Natural killer cell (primary cell): ENCODE measurements at regions not wholly inside any gene's neighbourhood (a gene's known extent, or its start where the extent isn't known, plus 50 kb on each side); places are given as distances from the start of the nearest gene placed in this dataset.

ENCODE experiments used
- ATAC-seq, 3 donors: fragments of 150-1000 bp in 2 of 3; fragments of 200-7000 bp in 1 of 3; cut with Tn5 transposase; 1 replicate in 1 of 3; 2 replicates in 2 of 3; pipeline ENCODE4 v1.10.0; 2021; ENCODE audit warnings: mild to moderate bottlenecking in 2 of 3, moderate library complexity in 2 of 3
- DNase-seq, 2 donors: peaks; one replicate each; pipeline versions ENCODE4 v3.0.0 to v3.0.0-alpha.2; 2013 to 2021; ENCODE audit warnings: mixed read lengths in 1 of 2
- H3K27ac ChIP-seq: one replicate; pipeline ENCODE4 v1.5.1; 2013; ENCODE audit warnings: mild to moderate bottlenecking, low read length
- H3K27me3 ChIP-seq: one replicate; pipeline ENCODE4 v1.6.1; 2013; ENCODE audit warnings: low read length; ENCODE audit not compliant: control insufficient read depth, insufficient read depth
- H3K36me3 ChIP-seq: one replicate; pipeline ENCODE4 v1.6.1; 2013; ENCODE audit warnings: low read length; ENCODE audit not compliant: control insufficient read depth, insufficient read depth
- H3K4me1 ChIP-seq: one replicate; pipeline ENCODE4 v1.6.1; 2013; ENCODE audit warnings: low read length; ENCODE audit not compliant: control insufficient read depth, insufficient read depth
- H3K4me3 ChIP-seq: one replicate; pipeline ENCODE4 v1.5.1; 2013; ENCODE audit warnings: low read length
- H3K9me3 ChIP-seq: one replicate; pipeline ENCODE4 v1.6.1; 2013; ENCODE audit warnings: low read length; ENCODE audit not compliant: control insufficient read depth, insufficient read depth
- H3K27ac Mint-ChIP-seq, 2 donors: one replicate each; pipeline ENCODE4 v1.8.0; 2022; ENCODE audit warnings: mild to moderate bottlenecking in 2 of 2, mixed read lengths in 2 of 2, moderate library complexity in 1 of 2
- H3K27me3 Mint-ChIP-seq, 2 donors: one replicate each; pipeline ENCODE4 v1.8.0; 2022; ENCODE audit warnings: low read depth in 2 of 2, mixed read lengths in 2 of 2
- H3K36me3 Mint-ChIP-seq: one replicate; pipeline ENCODE4 v1.8.0; 2022; ENCODE audit warnings: mixed read lengths
- H3K4me1 Mint-ChIP-seq, 2 donors: one replicate each; pipeline ENCODE4 v1.8.0; 2022; ENCODE audit warnings: mixed read lengths in 2 of 2
- H3K4me3 Mint-ChIP-seq: one replicate; pipeline ENCODE4 v1.8.0; 2022; ENCODE audit warnings: mild to moderate bottlenecking, moderate library complexity, mixed read lengths
- H3K9me3 Mint-ChIP-seq, 2 donors: one replicate each; pipeline ENCODE4 v1.8.0; 2022; ENCODE audit warnings: mixed read lengths in 2 of 2
- WGBS: methylation state at CpG from one replicate; pipeline ENCODE4 v1.1.7; 2013; ENCODE audit warnings: missing lambda C conversion rate; ENCODE audit not compliant: insufficient coverage; 5-methylcytosine and 5-hydroxymethylcytosine counted together
- intact Hi-C: fragments of 100-400 bp; cut with micrococcal nuclease; formaldehyde crosslinking; loops from one replicate; pipeline ENCODE4 v1.14.2; 2022
- TF ChIP-seq, protein P1 (sequence below): fragments of 200-600 bp; IDR thresholded peaks from one replicate; pipeline ENCODE4 v1.8.0; 2022; ENCODE audit warnings: antibody characterized with exemption

DNA sequence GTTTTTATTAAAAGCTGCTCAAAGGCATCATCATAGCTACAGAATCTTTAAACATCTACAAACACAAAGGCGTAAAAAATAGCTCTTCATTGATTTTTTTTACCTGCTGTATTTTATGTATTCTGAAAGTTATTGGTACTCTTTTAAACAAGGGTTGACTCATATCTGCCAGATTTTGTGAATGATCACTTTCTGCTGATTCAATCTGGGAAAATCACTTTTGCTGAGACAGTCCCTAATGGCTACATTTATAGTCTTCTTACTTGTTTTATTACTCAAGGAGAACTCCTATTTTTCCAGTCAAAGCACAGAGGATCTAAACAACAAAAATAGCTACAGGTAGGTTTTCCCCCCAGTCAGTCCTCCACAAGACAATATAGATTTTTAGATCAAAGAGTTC is 739.0 kb downstream of the CBLN4 start:
- H3K9me3 ChIP-seq = no peaks in the 10 kb centered on the region
- H3K27ac Mint-ChIP-seq = no peak overlapping the region
- no CpG with 5 or more reads among the region's 1 CpG for WGBS
- TF ChIP-seq, protein P1, sequence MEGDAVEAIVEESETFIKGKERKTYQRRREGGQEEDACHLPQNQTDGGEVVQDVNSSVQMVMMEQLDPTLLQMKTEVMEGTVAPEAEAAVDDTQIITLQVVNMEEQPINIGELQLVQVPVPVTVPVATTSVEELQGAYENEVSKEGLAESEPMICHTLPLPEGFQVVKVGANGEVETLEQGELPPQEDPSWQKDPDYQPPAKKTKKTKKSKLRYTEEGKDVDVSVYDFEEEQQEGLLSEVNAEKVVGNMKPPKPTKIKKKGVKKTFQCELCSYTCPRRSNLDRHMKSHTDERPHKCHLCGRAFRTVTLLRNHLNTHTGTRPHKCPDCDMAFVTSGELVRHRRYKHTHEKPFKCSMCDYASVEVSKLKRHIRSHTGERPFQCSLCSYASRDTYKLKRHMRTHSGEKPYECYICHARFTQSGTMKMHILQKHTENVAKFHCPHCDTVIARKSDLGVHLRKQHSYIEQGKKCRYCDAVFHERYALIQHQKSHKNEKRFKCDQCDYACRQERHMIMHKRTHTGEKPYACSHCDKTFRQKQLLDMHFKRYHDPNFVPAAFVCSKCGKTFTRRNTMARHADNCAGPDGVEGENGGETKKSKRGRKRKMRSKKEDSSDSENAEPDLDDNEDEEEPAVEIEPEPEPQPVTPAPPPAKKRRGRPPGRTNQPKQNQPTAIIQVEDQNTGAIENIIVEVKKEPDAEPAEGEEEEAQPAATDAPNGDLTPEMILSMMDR = no peak
- H3K4me3 Mint-ChIP-seq = no peak overlapping the region
- no peaks in the 10 kb centered on the region for H3K4me1 Mint-ChIP-seq
- H3K9me3 Mint-ChIP-seq = peaks cover 10 to 16% of the 10 kb centered on the region in 2 donors
- H3K4me3 ChIP-seq = no peak overlapping the region
- H3K4me1 ChIP-seq = no peaks in the 10 kb centered on the region
- DNase-seq (no peak), ATAC-seq (no peak)
- H3K36me3 Mint-ChIP-seq = peaks cover 5% of the 10 kb centered on the region
- no peaks in the 10 kb centered on the region for H3K36me3 ChIP-seq
- no peak overlapping the region for H3K27ac ChIP-seq
- no peaks in the 10 kb centered on the region for H3K27me3 Mint-ChIP-seq
- no peaks in the 10 kb centered on the region for H3K27me3 ChIP-seq
- intact Hi-C loops = no loop called here

DNA sequence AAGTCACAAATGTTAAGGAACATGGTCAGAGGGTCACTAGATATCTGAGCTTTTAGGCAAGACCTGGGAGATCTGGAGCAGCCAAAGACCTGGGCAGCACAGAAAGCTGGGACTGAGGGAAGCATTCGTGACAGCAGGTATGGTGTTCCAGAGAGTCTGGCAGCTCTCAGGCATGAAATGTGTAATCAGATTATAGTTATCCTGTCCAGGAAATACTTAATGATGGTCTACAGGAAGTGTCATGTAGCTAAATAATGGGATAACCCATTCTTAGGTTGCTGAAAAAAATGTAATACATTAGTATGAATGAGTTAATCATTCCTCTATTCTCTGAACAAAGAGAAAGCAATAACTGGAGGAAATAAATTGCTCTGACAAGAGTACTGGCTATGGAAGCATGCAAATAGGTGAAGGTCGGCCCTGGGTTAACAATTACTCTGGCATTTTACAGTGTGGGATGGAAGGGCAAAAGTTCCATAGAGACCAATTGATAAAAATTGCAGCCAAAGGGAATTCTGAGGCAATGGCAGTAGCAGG is 740.5 kb downstream of the CBLN4 start:
- no peaks in the 10 kb centered on the region for H3K27me3 ChIP-seq
- Mint-ChIP-seq H3K27me3 (no peaks in the 10 kb centered on the region), H3K4me1 (no peaks in the 10 kb centered on the region), H3K27ac (no peak overlapping the region), H3K9me3 (peaks cover 10 to 12% of the 10 kb centered on the region in 2 donors), H3K36me3 (peaks cover 5% of the 10 kb centered on the region), H3K4me3 (no peak overlapping the region)
- no peaks in the 10 kb centered on the region for H3K4me1 ChIP-seq
- H3K36me3 ChIP-seq = no peaks in the 10 kb centered on the region
- no peak overlapping the region for H3K27ac ChIP-seq
- no peak overlapping the region for H3K4me3 ChIP-seq
- WGBS = 61% methylated on average over 2 of the region's 2 CpGs
- intact Hi-C loops = no loop called here
- DNase-seq (no peak), ATAC-seq (no peak)
- H3K9me3 ChIP-seq = no peaks in the 10 kb centered on the region
- TF ChIP-seq, protein P1 = no peak

DNA sequence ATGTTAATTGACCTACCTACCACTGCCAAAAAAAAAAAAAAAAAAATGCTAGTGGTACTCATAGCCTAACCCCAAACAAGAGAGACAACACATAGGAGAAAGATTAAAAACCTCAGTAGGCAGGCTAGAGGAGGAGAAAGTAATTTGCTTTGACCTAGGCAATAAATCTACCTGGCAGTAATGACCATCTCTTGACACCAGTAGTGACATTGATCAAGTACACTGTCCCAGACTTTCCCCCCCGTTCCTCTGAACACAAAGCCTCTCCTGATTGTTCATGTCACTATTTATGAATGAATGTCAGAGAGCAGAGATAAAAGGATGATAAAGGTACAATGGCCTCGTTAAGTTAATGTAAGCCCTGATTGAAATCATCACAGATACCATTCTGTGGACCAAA is 746.8 kb downstream of the CBLN4 start:
- TF ChIP-seq, protein P1 = no peak
- Histone ChIP-seq H3K4me1 (no peaks in the 10 kb centered on the region), H3K36me3 (no peaks in the 10 kb centered on the region), H3K27ac (no peak overlapping the region), H3K27me3 (no peaks in the 10 kb centered on the region), H3K9me3 (no peaks in the 10 kb centered on the region), H3K4me3 (no peak overlapping the region)
- ATAC-seq (no peak), DNase-seq (no peak)
- intact Hi-C loops = no loop called here
- Mint-ChIP-seq H3K27me3 (no peaks in the 10 kb centered on the region), H3K4me1 (no peaks in the 10 kb centered on the region), H3K36me3 (no peaks in the 10 kb centered on the region), H3K27ac (no peak overlapping the region), H3K4me3 (no peak overlapping the region), H3K9me3 (peaks cover 11% of the 10 kb centered on the region in 2 donors)
- no CpG with 5 or more reads among the region's 2 CpGs for WGBS

DNA sequence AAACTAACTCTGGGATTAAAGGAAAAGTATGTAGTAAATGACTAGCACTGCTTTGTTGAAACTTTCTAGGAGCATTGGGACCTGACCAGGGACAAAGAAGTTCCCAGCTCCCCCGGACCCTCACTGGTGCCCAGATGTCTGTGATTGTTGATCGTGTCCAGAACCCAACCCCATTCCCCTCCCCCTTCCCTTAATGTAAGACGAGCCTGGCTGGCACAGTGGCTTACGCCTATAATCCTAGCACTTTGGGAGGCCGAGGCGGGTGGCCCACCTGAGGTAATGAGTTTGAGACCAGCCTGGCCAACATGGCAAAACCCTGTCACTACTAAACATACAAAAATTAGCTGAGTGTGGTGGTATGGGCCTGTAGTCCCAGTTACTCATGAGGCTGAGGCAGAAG is 750.3 kb downstream of the CBLN4 start:
- H3K27ac ChIP-seq = no peak overlapping the region
- no peak overlapping the region for H3K27ac Mint-ChIP-seq

More for the DNA sequence above, 750.3 kb downstream of the CBLN4 start:
- WGBS = 87% methylated on average over 4 of the region's 6 CpGs
- H3K4me1 ChIP-seq = no peaks in the 10 kb centered on the region
- ATAC-seq (no peak), DNase-seq (no peak)
- H3K9me3 Mint-ChIP-seq = peaks cover 4 to 5% of the 10 kb centered on the region in 2 donors
- no peaks in the 10 kb centered on the region for H3K27me3 Mint-ChIP-seq
- H3K4me3 Mint-ChIP-seq = no peak overlapping the region
- H3K4me1 Mint-ChIP-seq = no peaks in the 10 kb centered on the region
- TF ChIP-seq, protein P1 = no peak
- no peaks in the 10 kb centered on the region for H3K27me3 ChIP-seq
- H3K9me3 ChIP-seq = no peaks in the 10 kb centered on the region
- no peak overlapping the region for H3K4me3 ChIP-seq
- intact Hi-C loops = no loop called here
- H3K36me3 ChIP-seq = no peaks in the 10 kb centered on the region
- no peaks in the 10 kb centered on the region for H3K36me3 Mint-ChIP-seq
